C1 segment of cervical spinal cord (tissue), 14 donors: ENCODE measurements at regions not wholly inside any gene's neighbourhood (a gene's known extent, or its start where the extent isn't known, plus 50 kb on each side); places are given as distances from the start of the nearest gene placed in this dataset.
A peak's percentile ranks its signal among the peaks of the same experiment; 100 is the strongest.

Experiments used
- DNase-seq, 14 donors: peaks; one replicate each; lab custom pipeline; 2025; lab: John Stamatoyannopoulos, UW

- DNase-seq = no peak
Observed at GRCh38 chr3:23046536-23046935, 156.6 kb upstream of the UBE2E2 start.

- DNase-seq = no peak
Observed at GRCh38 chr3:23051240-23052140, 151.6 kb upstream of the UBE2E2 start.

- DNase-seq = no peak
Observed at GRCh38 chr3:23052208-23052607, 150.9 kb upstream of the UBE2E2 start.

- DNase-seq = no peak
Observed at GRCh38 chr3:23052620-23053019, 150.5 kb upstream of the UBE2E2 start.

GRCh38 chr3:23055733-23056376 is 147.3 kb upstream of the UBE2E2 start:
- DNase-seq = no peak

GRCh38 chr3:23062582-23062981 is 140.5 kb upstream of the UBE2E2 start:
- DNase-seq = no peak

- no peak for DNase-seq
Observed at GRCh38 chr3:23062982-23063381, 140.1 kb upstream of the UBE2E2 start.

GRCh38 chr3:23067116-23067515 is 136.0 kb upstream of the UBE2E2 start:
- no peak for DNase-seq

- DNase-seq = no peak
Observed at GRCh38 chr3:23068016-23068728, 135.0 kb upstream of the UBE2E2 start.

GRCh38 chr3:23071296-23071695 is 131.8 kb upstream of the UBE2E2 start:
- peak in 1 of 14 donors; percentile 58 for DNase-seq

GRCh38 chr3:23071758-23072157 is 131.4 kb upstream of the UBE2E2 start:
- peak in 6 of 14 donors; percentile 2 to 58 (median 24) for DNase-seq

- DNase-seq = no peak
Observed at GRCh38 chr3:23072693-23073092, 130.4 kb upstream of the UBE2E2 start.

GRCh38 chr3:23073724-23074305 is 129.3 kb upstream of the UBE2E2 start:
- DNase-seq = no peak

GRCh38 chr3:23075496-23075895 is 127.6 kb upstream of the UBE2E2 start:
- DNase-seq = no peak

- no peak for DNase-seq
Observed at GRCh38 chr3:23076437-23076836, 126.7 kb upstream of the UBE2E2 start.

- DNase-seq = no peak
Observed at GRCh38 chr3:23077126-23077525, 126.0 kb upstream of the UBE2E2 start.

GRCh38 chr3:23078735-23079134 is 124.4 kb upstream of the UBE2E2 start:
- DNase-seq = no peak

- no peak for DNase-seq
Observed at GRCh38 chr3:23079976-23080375, 123.2 kb upstream of the UBE2E2 start.

GRCh38 chr3:23083701-23084100 is 119.4 kb upstream of the UBE2E2 start:
- no peak for DNase-seq

GRCh38 chr3:23084367-23084766 is 118.8 kb upstream of the UBE2E2 start:
- no peak for DNase-seq

GRCh38 chr3:23085261-23085660 is 117.9 kb upstream of the UBE2E2 start:
- no peak for DNase-seq

GRCh38 chr3:23086331-23086730 is 116.8 kb upstream of the UBE2E2 start:
- DNase-seq = no peak
